ENCODE measurements at regions not wholly inside any gene's neighbourhood (a gene's known extent, or its start where the extent isn't known, plus 50 kb on each side); places are given as distances from the start of the nearest gene placed in this dataset.

DNA sequence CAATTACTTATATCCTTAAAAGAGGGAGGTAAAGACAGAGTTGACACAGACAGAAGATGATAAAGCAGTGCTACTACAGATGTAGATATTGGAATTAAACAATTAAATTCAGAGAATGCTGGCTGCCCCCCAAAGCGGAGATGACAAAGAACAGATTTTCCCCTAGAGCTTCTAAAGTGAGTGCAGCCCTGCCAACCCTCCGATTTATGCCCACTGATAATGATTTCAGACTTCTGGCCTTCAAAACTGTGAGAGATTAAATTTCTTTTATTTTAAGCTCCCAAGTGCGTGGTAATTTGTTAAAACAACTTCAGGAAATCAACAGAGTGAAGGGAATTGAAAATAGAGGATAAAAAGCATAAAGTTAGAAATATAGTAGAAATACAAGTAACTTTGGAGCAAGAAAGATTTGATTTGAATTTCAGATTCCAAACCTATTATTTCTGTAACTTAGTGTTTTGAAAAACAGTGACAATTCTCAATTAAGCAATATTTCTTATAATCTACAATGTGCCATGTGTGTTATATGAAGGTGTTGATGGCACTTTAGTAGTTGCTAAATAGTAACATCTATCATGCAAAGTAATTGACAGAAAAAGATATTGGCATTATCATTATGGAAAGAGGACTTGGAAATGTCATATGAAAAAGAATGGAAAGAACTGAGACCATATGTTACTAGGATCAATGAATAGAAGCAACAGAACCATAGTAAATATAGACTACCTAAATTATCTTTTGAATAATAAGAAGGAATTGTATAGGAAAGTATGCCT is 946.4 kb upstream of the PTPRD start:
- TF ChIP-seq, protein P1, sequence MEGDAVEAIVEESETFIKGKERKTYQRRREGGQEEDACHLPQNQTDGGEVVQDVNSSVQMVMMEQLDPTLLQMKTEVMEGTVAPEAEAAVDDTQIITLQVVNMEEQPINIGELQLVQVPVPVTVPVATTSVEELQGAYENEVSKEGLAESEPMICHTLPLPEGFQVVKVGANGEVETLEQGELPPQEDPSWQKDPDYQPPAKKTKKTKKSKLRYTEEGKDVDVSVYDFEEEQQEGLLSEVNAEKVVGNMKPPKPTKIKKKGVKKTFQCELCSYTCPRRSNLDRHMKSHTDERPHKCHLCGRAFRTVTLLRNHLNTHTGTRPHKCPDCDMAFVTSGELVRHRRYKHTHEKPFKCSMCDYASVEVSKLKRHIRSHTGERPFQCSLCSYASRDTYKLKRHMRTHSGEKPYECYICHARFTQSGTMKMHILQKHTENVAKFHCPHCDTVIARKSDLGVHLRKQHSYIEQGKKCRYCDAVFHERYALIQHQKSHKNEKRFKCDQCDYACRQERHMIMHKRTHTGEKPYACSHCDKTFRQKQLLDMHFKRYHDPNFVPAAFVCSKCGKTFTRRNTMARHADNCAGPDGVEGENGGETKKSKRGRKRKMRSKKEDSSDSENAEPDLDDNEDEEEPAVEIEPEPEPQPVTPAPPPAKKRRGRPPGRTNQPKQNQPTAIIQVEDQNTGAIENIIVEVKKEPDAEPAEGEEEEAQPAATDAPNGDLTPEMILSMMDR (IDR thresholded peaks at IDR 0.05; ENCODE audit: low read depth, low read length): no peak
- no peaks in the 10 kb centered on the region for H3K27me3 ChIP-seq
- H3K27ac ChIP-seq: no peak overlapping the region
- H3K4me3 ChIP-seq: no peak overlapping the region
- DNase-seq (ENCODE audit: low read depth in 1 of 2, low spot score in 1 of 2): no peak
- no peaks in the 10 kb centered on the region for H3K9me3 ChIP-seq (ENCODE audit: low read depth)
- no peaks in the 10 kb centered on the region for H3K36me3 ChIP-seq
- H3K4me1 ChIP-seq (ENCODE audit: low read depth): no peaks in the 10 kb centered on the region

DNA sequence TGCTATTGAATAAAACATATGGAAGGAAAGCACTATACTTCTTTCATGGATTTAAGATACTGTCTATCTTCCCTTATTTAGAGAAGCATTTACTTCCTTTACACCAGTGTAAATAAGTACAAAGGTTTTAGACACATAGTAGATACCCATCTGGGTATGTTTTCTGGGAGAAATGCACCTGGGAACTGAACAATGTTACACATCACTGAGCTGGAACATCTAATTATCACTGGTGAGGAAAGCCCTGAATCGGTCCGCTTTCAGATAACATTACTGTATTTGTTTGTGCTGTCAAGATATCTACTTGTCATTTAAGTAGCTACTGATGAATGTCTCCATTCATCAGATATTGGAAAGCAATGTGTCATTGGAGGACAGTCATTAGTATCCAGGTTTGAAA is 964.7 kb upstream of the PTPRD start:
- TF ChIP-seq, protein P1 (IDR thresholded peaks at IDR 0.05; ENCODE audit: low read depth, low read length): no peak
- DNase-seq (ENCODE audit: low read depth in 1 of 2, low spot score in 1 of 2): no peak
- Histone ChIP-seq H3K4me1 (ENCODE audit: low read depth) (no peaks in the 10 kb centered on the region), H3K9me3 (ENCODE audit: low read depth) (no peaks in the 10 kb centered on the region), H3K4me3 (no peak overlapping the region), H3K36me3 (no peaks in the 10 kb centered on the region), H3K27ac (no peak overlapping the region), H3K27me3 (no peaks in the 10 kb centered on the region)

DNA sequence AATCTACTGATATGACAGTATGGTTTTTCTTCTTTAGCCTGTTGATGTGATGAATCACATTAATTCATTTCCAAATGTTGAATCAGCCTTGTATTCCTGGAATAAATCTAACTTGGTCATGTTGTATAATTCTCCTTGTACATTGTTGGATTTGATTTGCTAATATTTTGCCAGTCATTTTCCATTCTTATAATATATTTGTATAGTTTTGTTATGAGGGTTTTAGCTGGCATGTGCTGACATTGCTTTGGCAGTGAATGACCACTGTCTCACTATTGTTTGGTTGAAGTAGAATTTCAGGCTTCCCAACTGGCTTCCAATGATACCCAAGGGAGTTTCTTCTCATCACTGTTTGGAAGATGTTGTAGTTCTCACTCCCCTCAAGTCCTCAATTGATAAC is 983.0 kb upstream of the PTPRD start:
- no peaks in the 10 kb centered on the region for H3K36me3 ChIP-seq
- TF ChIP-seq, protein P1 (IDR thresholded peaks at IDR 0.05; ENCODE audit: low read depth, low read length): no peak
- H3K4me3 ChIP-seq: no peak overlapping the region
- no peaks in the 10 kb centered on the region for H3K4me1 ChIP-seq (ENCODE audit: low read depth)
- no peaks in the 10 kb centered on the region for H3K9me3 ChIP-seq (ENCODE audit: low read depth)
- no peaks in the 10 kb centered on the region for H3K27me3 ChIP-seq
- DNase-seq (ENCODE audit: low read depth in 1 of 2, low spot score in 1 of 2): no peak
- no peak overlapping the region for H3K27ac ChIP-seq

DNA sequence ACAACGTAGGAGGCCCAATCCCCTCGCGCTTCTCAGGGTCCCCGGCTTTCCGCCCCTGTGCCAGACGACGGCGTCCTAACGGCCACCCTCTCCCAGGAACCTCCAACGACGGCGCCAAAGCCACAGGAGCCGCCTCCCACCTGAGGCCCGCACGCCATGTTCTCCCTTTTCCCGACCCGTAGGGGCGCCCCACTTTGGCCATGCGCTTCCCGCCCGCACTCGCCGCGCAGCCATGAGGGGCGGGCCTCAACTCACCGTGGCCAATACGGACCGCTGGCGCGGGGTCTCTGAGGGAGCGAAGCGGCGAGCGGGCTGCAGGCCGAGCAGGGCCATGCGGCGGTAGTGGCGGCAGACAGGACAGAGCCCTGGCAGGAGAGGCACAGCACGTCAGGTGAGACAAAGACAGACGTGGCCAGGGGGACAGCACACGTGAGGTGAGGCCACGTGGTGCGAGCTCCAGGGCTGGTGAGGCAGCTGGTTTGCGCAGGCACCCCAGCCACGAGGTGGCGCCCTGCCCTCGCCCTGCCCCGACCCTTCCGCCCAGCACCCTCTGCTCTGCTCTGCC is 1005.5 kb upstream of the PTPRD start:
- TF ChIP-seq, protein P1 (IDR thresholded peaks at IDR 0.05; ENCODE audit: low read depth, low read length): no peak
- H3K4me1 ChIP-seq (ENCODE audit: low read depth): no peaks in the 10 kb centered on the region
- no peaks in the 10 kb centered on the region for H3K36me3 ChIP-seq
- no peak for DNase-seq (ENCODE audit: low read depth in 1 of 2, low spot score in 1 of 2)
- H3K4me3 ChIP-seq: no peak overlapping the region
- no peak overlapping the region for H3K27ac ChIP-seq
- no peaks in the 10 kb centered on the region for H3K9me3 ChIP-seq (ENCODE audit: low read depth)
- no peaks in the 10 kb centered on the region for H3K27me3 ChIP-seq

DNA sequence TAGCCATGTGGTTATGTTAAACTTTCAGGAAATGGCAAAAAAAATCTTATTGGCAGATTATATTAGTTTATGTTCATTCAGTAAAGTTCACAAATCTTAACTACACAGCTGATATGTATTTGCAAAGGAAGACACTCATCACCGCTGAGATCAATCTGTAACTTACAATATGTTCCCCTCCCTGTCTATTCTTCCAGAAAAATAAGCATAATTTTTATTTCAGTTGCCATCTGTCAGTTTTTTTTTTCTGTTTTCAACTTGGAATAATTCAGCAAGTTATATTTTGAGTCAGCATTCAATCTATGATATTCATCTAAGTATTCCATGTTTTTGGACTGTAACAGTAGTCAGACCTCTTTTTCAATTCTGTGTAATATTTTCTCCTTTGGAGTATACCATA is 1019.9 kb upstream of the PTPRD start:
- no peak overlapping the region for H3K4me3 ChIP-seq
- H3K27me3 ChIP-seq: no peaks in the 10 kb centered on the region
- no peaks in the 10 kb centered on the region for H3K4me1 ChIP-seq (ENCODE audit: low read depth)
- H3K27ac ChIP-seq: no peak overlapping the region
- DNase-seq (ENCODE audit: low read depth in 1 of 2, low spot score in 1 of 2): no peak
- H3K36me3 ChIP-seq: no peaks in the 10 kb centered on the region
- H3K9me3 ChIP-seq (ENCODE audit: low read depth): no peaks in the 10 kb centered on the region
- TF ChIP-seq, protein P1 (IDR thresholded peaks at IDR 0.05; ENCODE audit: low read depth, low read length): no peak
